ENCODE measurements at regions not wholly inside any gene's neighbourhood (a gene's known extent, or its start where the extent isn't known, plus 50 kb on each side); places are given as distances from the start of the nearest gene placed in this dataset.

DNA sequence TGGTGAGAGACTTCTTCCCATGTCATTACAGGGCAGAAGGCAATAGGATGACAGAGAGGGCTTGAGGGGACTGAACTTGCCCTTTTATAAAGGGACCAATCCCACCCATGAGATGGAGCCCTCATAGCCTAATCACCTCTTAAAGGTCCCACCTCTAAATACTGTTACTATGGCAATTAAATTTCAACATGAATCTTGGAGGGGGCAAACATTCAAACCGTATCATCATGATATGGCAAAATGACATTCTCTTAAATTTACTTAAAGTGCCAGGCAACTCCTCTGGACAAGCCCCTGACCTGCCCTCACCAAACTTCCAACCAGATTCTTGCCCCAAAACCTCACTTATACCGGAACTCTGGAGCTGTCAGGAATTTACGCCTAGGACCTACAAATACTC, 100.8 kb upstream of the OR5AK2 start:
- Mint-ChIP-seq H3K27ac (no peak overlapping the region), H3K36me3 (no peaks in the 10 kb centered on the region), H3K9me3 (peaks cover 0 to 5% of the 10 kb centered on the region in 2 donors)
- DNase-seq (ENCODE audit: low spot score in 2 of 2) (no peak), ATAC-seq (no peak)

DNA sequence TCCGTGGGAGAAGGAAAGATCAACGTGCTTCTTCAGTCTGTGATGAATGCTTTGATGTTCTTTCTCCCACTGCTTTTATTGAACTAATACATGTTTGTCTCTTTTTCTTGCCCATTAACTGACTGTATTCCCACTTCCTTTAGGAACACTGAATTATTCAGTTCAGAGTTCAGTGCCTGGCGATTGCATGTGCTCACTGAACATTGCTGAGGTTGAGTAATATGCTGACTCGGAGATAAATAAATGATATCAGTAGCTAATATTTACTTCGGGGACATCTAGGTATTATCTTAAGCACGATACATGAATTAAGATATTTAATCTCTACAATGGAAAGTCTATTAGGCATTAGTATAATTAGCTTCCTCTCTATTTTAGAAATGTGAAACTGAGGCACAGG, 102.3 kb upstream of the OR5AK2 start:
- DNase-seq (ENCODE audit: low spot score in 2 of 2) (no peak), ATAC-seq (no peak)
- Mint-ChIP-seq H3K9me3 (peaks cover 0 to 5% of the 10 kb centered on the region in 2 donors), H3K36me3 (no peaks in the 10 kb centered on the region), H3K27ac (no peak overlapping the region)

DNA sequence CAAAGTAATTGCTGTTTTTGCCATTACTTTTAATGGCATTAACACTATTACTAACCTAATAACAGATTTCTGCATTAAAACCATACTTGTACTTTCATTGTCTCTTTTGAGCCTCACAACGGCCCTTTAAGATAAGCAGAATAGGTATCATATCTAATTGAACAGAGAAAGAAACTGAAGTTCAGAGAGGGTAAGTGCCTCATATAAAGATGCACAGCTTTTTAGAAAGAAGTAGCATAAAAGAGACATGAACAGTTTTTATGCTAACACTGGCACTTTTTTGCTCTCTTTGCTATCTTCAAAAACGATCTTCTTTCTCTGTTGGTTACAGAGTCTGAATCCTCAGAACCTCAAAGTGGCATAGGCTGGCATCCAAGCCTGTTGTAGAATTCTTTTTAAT, 102.9 kb upstream of the OR5AK2 start:
- no peaks in the 10 kb centered on the region for H3K36me3 Mint-ChIP-seq
- H3K9me3 Mint-ChIP-seq = peaks cover 0 to 5% of the 10 kb centered on the region in 2 donors
- ATAC-seq = no peak
- no peak overlapping the region for H3K27ac Mint-ChIP-seq
- no peak for DNase-seq (ENCODE audit: low spot score in 2 of 2)

DNA sequence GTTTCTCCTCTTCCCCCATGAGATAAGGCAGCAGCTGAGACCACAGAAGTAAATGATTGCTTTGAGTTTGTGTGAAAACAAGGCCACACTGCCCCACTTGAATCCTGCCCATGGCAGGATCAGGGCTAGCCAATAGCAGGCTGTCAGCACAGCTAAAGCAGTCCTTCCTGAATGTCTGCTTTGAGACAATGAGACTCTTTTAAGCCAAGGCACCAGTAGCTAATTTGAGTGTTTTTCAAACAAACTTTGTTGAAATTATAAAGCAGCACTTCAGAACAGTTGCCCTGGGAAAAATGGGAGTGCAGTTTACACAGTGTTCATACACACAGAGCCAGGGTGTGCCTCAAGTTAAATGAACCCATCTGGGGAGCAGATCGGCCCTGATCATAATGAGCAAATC, 103.5 kb upstream of the OR5AK2 start:
- ATAC-seq (no peak), DNase-seq (ENCODE audit: low spot score in 2 of 2) (no peak)
- Mint-ChIP-seq H3K9me3 (peaks cover 0 to 3% of the 10 kb centered on the region in 2 donors), H3K27ac (no peak overlapping the region), H3K36me3 (no peaks in the 10 kb centered on the region)

DNA sequence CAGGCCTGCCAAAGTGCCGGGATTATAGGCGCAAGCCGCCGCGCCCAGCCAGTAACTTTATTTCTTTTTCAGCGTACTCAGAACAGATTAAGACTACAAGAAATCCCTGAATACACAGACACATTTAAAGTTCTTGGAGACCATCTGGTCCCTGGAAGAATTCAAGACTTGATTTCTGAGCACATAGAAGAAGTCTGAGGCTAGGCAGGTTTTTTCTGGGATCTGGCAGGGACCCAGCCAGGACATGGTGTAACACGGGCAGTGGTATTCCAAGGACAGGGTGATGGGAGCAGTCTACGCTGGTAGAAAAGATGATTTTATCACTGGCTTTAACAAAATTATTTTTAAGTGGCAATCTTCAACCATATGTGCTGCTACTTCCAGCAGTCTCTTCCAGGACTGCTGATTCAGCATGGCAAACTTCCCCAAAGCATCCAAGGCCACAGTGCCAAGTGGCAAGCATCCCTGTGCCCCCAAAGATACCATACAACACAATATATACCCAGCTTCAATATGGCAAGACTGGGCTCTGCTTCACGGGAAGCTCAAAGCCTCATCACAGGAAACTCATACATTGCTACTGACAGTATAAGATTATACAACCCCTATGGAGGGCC, 105.2 kb upstream of the OR5AK2 start:
- DNase-seq (ENCODE audit: low spot score in 2 of 2) = no peak
- ATAC-seq = no peak
- Mint-ChIP-seq H3K27ac (no peak overlapping the region), H3K36me3 (no peaks in the 10 kb centered on the region), H3K9me3 (no peaks in the 10 kb centered on the region)

DNA sequence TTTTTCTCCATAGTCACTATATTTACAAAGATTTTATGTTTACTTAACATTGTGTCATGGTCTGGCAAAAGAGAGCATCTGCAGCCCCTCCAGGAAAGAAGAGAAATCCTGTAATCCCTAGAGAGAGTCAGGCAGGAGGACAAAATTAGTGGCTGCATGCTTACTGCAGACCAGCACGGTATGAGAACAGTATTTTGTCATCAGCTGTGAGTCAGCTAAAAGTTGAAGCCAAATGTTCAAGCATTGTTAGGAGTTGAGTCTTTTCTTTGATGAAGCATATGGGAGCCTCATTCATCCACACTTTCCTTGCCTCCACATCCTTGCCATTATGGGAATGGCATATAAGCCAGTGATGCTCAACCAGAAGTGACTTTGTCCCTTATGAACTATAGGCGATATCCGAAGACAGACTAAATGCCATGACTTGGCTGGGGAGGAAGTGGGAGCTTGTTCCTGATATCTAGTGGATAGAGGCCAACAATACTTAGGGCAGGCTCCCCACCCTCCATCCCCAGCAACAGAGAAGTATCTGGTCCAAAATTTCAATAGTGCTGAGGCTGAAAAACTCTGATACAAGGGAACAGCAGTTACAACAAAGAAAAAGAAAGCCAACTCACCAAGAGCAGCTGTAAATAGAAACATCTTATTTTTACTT, 112.0 kb upstream of the OR5AK2 start:
- DNase-seq (ENCODE audit: low spot score in 2 of 2) (no peak), ATAC-seq (no peak)
- Mint-ChIP-seq H3K36me3 (no peaks in the 10 kb centered on the region), H3K9me3 (peaks cover 6 to 12% of the 10 kb centered on the region in 2 donors), H3K27ac (no peak overlapping the region)

DNA sequence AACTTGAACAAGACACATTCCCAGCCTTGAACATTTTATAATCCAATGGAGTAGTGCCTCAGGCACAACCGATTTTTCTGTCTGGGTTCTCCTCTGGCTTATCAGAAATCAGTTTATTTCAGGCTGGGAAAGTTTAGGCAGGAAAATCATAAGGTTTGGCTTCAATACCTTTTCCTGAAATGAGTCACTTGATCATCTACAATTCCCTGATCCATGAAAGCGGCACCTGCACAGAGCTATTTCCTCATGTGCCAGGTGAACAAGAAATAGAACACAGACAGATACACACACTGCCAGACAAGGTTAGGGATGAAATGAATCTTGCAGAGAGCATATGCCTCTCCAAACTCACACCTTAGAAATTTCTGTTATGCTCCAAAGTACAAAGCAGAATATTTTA, 106.7 kb upstream of the OR9G4 start:
- Mint-ChIP-seq H3K9me3 (no peaks in the 10 kb centered on the region), H3K36me3 (no peaks in the 10 kb centered on the region), H3K27ac (no peak overlapping the region)
- DNase-seq (ENCODE audit: low spot score in 2 of 2) (no peak), ATAC-seq (no peak)

DNA sequence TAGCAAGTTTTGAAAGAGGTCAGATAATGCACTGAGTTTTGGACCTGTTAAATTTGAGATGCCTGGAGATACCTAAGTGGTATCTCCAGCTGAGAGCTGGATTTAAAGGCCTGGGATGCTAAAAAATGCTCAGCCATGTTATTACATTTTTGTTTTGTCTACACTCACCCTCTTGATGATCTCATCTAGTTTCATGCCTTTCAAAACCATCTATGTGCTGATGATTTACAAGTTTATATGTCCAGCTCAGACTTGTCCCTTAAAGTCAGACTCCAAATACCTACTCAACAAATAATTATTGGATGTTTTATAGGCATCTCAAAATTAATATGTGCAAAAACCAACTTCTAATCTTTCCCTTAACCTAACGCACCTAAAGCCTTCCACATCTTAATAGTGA, 103.6 kb upstream of the OR9G4 start:
- no peak overlapping the region for H3K27ac Mint-ChIP-seq
- ATAC-seq = no peak
- H3K9me3 Mint-ChIP-seq = no peaks in the 10 kb centered on the region
- DNase-seq (ENCODE audit: low spot score in 2 of 2) = no peak
- H3K36me3 Mint-ChIP-seq = no peaks in the 10 kb centered on the region

GRCh38 chr11:56849852-56850251, 101.4 kb upstream of the OR9G4 start:
- ATAC-seq = no peak
- Mint-ChIP-seq H3K27ac (no peak overlapping the region), H3K36me3 (no peaks in the 10 kb centered on the region), H3K9me3 (no peaks in the 10 kb centered on the region)
- DNase-seq (ENCODE audit: low spot score in 2 of 2) = no peak

DNA sequence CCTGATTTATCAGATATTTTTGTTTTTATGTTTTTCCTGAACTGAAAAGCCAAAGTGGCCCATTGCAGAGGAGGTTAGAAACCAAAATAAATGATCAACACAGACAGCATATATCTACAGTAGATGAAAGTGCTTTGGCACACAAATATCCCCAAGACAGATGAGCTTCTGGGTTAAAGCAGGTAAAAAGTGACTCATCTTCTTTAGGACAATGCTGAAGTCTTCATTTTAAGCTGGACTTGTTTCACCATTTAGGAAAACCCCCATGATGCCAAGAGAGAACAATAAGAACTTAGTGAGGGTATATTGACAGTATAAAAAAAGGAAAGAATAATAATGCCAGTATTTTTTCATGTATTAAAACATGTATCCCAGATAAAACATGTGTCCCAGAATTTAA, 100.8 kb upstream of the OR9G4 start:
- no peak for DNase-seq (ENCODE audit: low spot score in 2 of 2)
- no peaks in the 10 kb centered on the region for H3K9me3 Mint-ChIP-seq
- no peaks in the 10 kb centered on the region for H3K36me3 Mint-ChIP-seq
- no peak overlapping the region for H3K27ac Mint-ChIP-seq
- ATAC-seq = no peak

- Mint-ChIP-seq H3K36me3 (no peaks in the 10 kb centered on the region), H3K9me3 (no peaks in the 10 kb centered on the region), H3K27ac (no peak overlapping the region)
- DNase-seq (ENCODE audit: low spot score in 2 of 2) (no peak), ATAC-seq (no peak)
Measured at GRCh38 chr11:56848141-56848809, 99.8 kb upstream of the OR9G4 start.

DNA sequence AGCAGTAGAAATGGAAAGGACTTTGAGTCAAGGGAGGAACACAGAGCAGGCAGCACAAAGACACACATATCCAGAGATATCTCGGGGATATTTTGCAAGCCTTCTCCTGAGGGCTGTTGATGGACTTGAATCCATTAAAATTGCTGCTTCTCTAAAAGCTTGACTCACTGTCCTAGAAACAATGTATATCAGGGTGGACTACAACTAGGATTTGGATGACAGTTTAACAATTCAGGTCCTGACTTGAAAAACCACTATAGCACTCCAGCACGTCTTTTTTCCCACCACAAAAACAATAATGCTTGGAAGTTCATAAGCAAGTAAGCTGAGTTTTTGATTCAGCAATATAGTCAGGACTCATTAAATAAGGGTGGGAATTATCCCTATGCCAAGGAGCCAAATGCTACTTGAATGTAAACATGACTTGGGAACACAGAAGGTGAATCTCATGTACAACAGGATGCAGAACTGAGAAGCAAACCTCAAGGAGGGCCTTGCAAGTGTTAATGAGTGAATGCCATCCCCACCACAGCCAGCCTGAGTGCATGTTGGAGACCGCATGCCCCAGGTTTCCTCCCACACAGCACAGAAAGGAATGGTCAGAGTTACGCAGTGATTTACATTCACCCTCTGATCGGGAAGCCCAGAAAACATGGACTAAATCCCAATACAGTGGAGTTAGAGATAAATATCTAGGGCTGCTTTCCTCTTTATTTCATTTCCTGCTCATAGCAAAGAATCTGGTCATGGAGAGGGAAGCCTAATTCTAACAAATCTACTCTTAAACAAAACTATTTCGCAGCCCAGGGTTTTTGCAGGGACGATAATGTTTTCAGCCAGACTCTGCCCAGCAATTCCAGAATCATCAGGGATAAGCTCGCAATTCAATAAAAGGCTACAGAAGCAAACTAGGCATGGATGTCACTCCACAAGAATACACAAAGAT, 98.4 kb upstream of the OR9G4 start:
- DNase-seq (ENCODE audit: low spot score in 2 of 2) = no peak
- H3K27ac Mint-ChIP-seq = no peak overlapping the region
- no peaks in the 10 kb centered on the region for H3K36me3 Mint-ChIP-seq
- no peak for ATAC-seq
- no peaks in the 10 kb centered on the region for H3K9me3 Mint-ChIP-seq

- DNase-seq (ENCODE audit: low spot score in 2 of 2) (no peak), ATAC-seq (no peak)
- Mint-ChIP-seq H3K9me3 (no peaks in the 10 kb centered on the region), H3K27ac (no peak overlapping the region), H3K36me3 (no peaks in the 10 kb centered on the region)
Measured at GRCh38 chr11:56845121-56845732, 96.7 kb upstream of the OR9G4 start.

DNA sequence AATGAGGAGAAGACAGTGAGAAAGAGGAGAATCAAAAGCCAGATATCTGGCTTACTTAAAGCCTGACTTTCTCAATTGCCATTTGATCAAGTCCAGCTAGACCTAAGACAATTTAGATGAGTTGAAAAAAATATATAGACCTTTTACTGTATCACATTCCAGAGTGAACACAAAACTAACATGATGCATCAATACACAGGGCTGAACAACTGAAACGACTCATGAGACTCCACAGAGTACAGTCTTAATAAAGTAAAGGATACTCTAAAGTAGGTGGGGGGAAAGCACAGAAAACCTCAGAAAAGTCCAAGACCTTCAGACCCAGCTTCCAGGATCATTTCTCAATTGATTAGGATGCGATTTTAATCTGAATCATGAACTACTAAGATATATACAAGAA, 95.3 kb upstream of the OR9G4 start:
- ATAC-seq (no peak), DNase-seq (ENCODE audit: low spot score in 2 of 2) (no peak)
- no peak overlapping the region for H3K27ac Mint-ChIP-seq
- no peaks in the 10 kb centered on the region for H3K36me3 Mint-ChIP-seq
- H3K9me3 Mint-ChIP-seq = no peaks in the 10 kb centered on the region

- ATAC-seq = no peak
- H3K36me3 Mint-ChIP-seq = no peaks in the 10 kb centered on the region
- DNase-seq (ENCODE audit: low spot score in 2 of 2) = no peak
- H3K9me3 Mint-ChIP-seq = no peaks in the 10 kb centered on the region
- no peak overlapping the region for H3K27ac Mint-ChIP-seq
Measured at GRCh38 chr11:56842814-56843794, 94.6 kb upstream of the OR9G4 start.

Data from activated naive CD4-positive, alpha-beta T cell treated with anti-CD3 and anti-CD28 coated beads, Interleukin-2, amount 50 U/mL, for 72 hours (primary cell).